GM12878 (cell line): ENCODE measurements at regions not wholly inside any gene's neighbourhood (a gene's known extent, or its start where the extent isn't known, plus 50 kb on each side); places are given as distances from the start of the nearest gene placed in this dataset.

Experiments
- CBX5 ChIP-seq: sonication (generic); IDR thresholded peaks from 2 replicates; pipeline ENCODE4 v1.6.1; 2016; ENCODE audit warnings: low read depth, moderate library complexity, mild to moderate bottlenecking, inconsistent platforms
- FOXM1 ChIP-seq: IDR thresholded peaks from 2 replicates; pipeline ENCODE4 v1.6.1; 2012; ENCODE audit warnings: low read depth, mild to moderate bottlenecking, inconsistent platforms, low read length, moderate library complexity
- IKZF1 ChIP-seq: fragments of 450-650 bp; conservative IDR thresholded peaks from 2 replicates; pipeline ENCODE4 v1.6.1; 2017; ENCODE audit warnings: antibody characterized with exemption, mild to moderate bottlenecking
- RAD21 ChIP-seq: IDR thresholded peaks from 2 replicates; pipeline ENCODE4 v1.6.1; 2011; ENCODE audit warnings: mild to moderate bottlenecking, low read depth, low read length, moderate library complexity; ENCODE audit not compliant: insufficient read depth
- YY1 ChIP-seq: IDR thresholded peaks from 2 replicates; pipeline ENCODE4 v1.6.1; 2011; ENCODE audit warnings: low read depth, mild to moderate bottlenecking, low read length
- TF ChIP-seq, protein P1 (sequence below), 3 experiments: IDR thresholded peaks in 2 of 3; conservative IDR thresholded peaks in 1 of 3; 2 replicates each; pipeline ENCODE4 v1.5.1; 2011; ENCODE audit warnings: low read depth in 3 of 3, low read length in 3 of 3, mild to moderate bottlenecking in 3 of 3, control low read depth in 2 of 3, moderate library complexity in 2 of 3, inconsistent platforms in 1 of 3, mixed read lengths in 1 of 3; ENCODE audit not compliant: control insufficient read depth in 2 of 3, insufficient read depth in 1 of 3; ENCODE audit errors: extremely low read depth in 1 of 3
- TF ChIP-seq, protein P2 (sequence below): IDR thresholded peaks from 2 replicates; pipeline ENCODE4 v1.6.1; 2011; ENCODE audit warnings: low read depth, mild to moderate bottlenecking, low read length, moderate library complexity, borderline replicate concordance; ENCODE audit errors: extremely low read depth
- TF ChIP-seq, protein P3 (sequence below): IDR thresholded peaks from 2 replicates; pipeline ENCODE4 v1.6.1; 2011; ENCODE audit warnings: low read depth, low read length, improper control_type of control experiment, borderline replicate concordance

DNA sequence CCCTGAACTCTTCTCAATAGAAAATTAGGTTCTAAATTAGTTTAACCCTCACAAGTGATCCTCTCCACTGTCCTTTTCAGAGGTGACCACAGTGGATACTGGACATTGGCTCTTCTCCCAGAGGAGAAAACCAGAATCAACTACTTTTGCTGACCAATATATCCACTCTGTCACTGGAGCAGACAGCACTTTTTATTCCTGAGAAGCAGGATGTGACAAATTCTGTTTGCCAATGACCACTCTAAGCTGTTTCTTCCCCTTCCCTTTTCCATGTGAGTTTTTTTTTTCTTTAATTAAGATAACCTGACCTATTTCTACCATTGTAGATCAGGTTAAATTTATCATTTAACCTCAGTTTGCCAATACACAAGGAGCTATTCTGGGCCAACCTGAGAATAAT lies 79.7 kb upstream of the ZNF280D start:
- TF ChIP-seq, protein P1, sequence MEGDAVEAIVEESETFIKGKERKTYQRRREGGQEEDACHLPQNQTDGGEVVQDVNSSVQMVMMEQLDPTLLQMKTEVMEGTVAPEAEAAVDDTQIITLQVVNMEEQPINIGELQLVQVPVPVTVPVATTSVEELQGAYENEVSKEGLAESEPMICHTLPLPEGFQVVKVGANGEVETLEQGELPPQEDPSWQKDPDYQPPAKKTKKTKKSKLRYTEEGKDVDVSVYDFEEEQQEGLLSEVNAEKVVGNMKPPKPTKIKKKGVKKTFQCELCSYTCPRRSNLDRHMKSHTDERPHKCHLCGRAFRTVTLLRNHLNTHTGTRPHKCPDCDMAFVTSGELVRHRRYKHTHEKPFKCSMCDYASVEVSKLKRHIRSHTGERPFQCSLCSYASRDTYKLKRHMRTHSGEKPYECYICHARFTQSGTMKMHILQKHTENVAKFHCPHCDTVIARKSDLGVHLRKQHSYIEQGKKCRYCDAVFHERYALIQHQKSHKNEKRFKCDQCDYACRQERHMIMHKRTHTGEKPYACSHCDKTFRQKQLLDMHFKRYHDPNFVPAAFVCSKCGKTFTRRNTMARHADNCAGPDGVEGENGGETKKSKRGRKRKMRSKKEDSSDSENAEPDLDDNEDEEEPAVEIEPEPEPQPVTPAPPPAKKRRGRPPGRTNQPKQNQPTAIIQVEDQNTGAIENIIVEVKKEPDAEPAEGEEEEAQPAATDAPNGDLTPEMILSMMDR (IDR thresholded peaks at IDR 0.05 in 2 of 3, conservative IDR thresholded peaks at IDR 0.05 in 1 of 3; ENCODE audit: control insufficient read depth in 2 of 3, extremely low read depth in 1 of 3, insufficient read depth in 1 of 3, low read depth in 3 of 3, low read length in 3 of 3): no peak
- TF ChIP-seq RAD21 (no peak), IKZF1 (no peak), CBX5 (no peak), FOXM1 (no peak), YY1 (no peak)
- TF ChIP-seq, protein P2, sequence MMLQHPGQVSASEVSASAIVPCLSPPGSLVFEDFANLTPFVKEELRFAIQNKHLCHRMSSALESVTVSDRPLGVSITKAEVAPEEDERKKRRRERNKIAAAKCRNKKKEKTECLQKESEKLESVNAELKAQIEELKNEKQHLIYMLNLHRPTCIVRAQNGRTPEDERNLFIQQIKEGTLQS: no peak
- TF ChIP-seq, protein P3, sequence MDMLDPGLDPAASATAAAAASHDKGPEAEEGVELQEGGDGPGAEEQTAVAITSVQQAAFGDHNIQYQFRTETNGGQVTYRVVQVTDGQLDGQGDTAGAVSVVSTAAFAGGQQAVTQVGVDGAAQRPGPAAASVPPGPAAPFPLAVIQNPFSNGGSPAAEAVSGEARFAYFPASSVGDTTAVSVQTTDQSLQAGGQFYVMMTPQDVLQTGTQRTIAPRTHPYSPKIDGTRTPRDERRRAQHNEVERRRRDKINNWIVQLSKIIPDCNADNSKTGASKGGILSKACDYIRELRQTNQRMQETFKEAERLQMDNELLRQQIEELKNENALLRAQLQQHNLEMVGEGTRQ: no peak
